ENCODE measurements at regions not wholly inside any gene's neighbourhood (a gene's known extent, or its start where the extent isn't known, plus 50 kb on each side); places are given as distances from the start of the nearest gene placed in this dataset.

- no peak for TF ChIP-seq CTCF (IDR thresholded peaks at IDR 0.05; ENCODE audit: insufficient read depth, low read depth, low read length)
- no peak for TF ChIP-seq EZH2 (IDR thresholded peaks at IDR 0.05; ENCODE audit: insufficient read depth, low read length)
Measured at GRCh38 chr9:86843206-86843605, 104.1 kb downstream of the GAS1 start.

Measured in astrocyte (in vitro differentiated cells and primary cell).